ENCODE measurements at regions not wholly inside any gene's neighbourhood (a gene's known extent, or its start where the extent isn't known, plus 50 kb on each side); places are given as distances from the start of the nearest gene placed in this dataset.

DNA sequence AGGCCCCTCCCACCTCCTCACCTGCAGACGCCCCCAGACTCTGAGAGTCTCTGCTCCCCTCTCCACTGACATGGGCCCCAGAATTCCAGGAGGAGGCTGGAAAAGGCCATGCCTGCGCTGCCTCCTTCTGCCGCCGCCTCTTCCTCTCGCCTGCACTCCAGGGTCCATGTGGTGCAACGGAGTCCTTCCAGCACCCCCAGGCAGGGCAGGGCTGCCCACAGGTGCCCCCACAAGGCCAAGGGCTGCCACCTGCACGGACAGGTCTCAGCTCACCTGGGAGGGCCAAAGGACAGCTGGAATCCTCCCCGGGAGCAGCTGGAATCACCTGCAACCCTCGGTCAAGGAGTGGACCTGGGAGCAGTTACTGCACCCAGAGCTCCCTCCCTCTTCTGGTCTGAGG is 194.9 kb downstream of the RBFOX3 start:
- no peak for TF ChIP-seq POLR2A (IDR thresholded peaks at IDR 0.05)
- TF ChIP-seq, protein P1, sequence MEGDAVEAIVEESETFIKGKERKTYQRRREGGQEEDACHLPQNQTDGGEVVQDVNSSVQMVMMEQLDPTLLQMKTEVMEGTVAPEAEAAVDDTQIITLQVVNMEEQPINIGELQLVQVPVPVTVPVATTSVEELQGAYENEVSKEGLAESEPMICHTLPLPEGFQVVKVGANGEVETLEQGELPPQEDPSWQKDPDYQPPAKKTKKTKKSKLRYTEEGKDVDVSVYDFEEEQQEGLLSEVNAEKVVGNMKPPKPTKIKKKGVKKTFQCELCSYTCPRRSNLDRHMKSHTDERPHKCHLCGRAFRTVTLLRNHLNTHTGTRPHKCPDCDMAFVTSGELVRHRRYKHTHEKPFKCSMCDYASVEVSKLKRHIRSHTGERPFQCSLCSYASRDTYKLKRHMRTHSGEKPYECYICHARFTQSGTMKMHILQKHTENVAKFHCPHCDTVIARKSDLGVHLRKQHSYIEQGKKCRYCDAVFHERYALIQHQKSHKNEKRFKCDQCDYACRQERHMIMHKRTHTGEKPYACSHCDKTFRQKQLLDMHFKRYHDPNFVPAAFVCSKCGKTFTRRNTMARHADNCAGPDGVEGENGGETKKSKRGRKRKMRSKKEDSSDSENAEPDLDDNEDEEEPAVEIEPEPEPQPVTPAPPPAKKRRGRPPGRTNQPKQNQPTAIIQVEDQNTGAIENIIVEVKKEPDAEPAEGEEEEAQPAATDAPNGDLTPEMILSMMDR (IDR thresholded peaks at IDR 0.05) = no peak
